Liver (tissue), 3 donors: ENCODE measurements at regions not wholly inside any gene's neighbourhood (a gene's known extent, or its start where the extent isn't known, plus 50 kb on each side); places are given as distances from the start of the nearest gene placed in this dataset.

ENCODE experiments used
- EGR1 ChIP-seq, 2 donors: IDR thresholded peaks; 2 replicates each; pipeline ENCODE4 v1.6.1; 2016 to 2018; ENCODE audit warnings: antibody characterized with exemption in 2 of 2, low read depth in 2 of 2
- FOXA2 ChIP-seq: IDR thresholded peaks from 2 replicates; pipeline ENCODE4 v1.6.1; 2016; ENCODE audit warnings: antibody characterized with exemption
- GABPA ChIP-seq, 2 donors: IDR thresholded peaks in 1 of 2; conservative IDR thresholded peaks in 1 of 2; 2 replicates each; pipeline ENCODE4 v1.6.1; 2016; ENCODE audit warnings: antibody characterized with exemption in 2 of 2, mild to moderate bottlenecking in 1 of 2, moderate library complexity in 1 of 2
- HNF4A ChIP-seq, 2 donors: conservative IDR thresholded peaks; 2 replicates each; pipeline ENCODE4 v1.6.1; 2016; ENCODE audit warnings: antibody characterized with exemption in 2 of 2, mild to moderate bottlenecking in 2 of 2
- JUND ChIP-seq, 2 donors: IDR thresholded peaks; 2 replicates each; pipeline ENCODE4 v1.6.1; 2016; ENCODE audit warnings: antibody characterized with exemption in 2 of 2
- SP1 ChIP-seq: IDR thresholded peaks from 2 replicates; pipeline ENCODE4 v1.6.1; 2018; ENCODE audit warnings: antibody characterized with exemption, mild to moderate bottlenecking
- TAF1 ChIP-seq: conservative IDR thresholded peaks from 2 replicates; pipeline ENCODE4 v1.6.1; 2016; ENCODE audit warnings: antibody characterized with exemption, mild to moderate bottlenecking
- YY1 ChIP-seq: IDR thresholded peaks from 2 replicates; pipeline ENCODE4 v1.6.1; 2016; ENCODE audit warnings: antibody characterized with exemption, mild to moderate bottlenecking
- TF ChIP-seq, protein P1 (sequence below): fragments of 150-350 bp; IDR thresholded peaks from 2 replicates; pipeline ENCODE4 v1.5.1; 2017; ENCODE audit warnings: improper control_type of control experiment, low read depth, low read length; ENCODE audit not compliant: missing input control
- TF ChIP-seq, protein P2 (sequence below): IDR thresholded peaks from 2 replicates; pipeline ENCODE4 v1.6.1; 2016; ENCODE audit warnings: antibody characterized with exemption
- TF ChIP-seq, protein P3 (sequence below): IDR thresholded peaks from 2 replicates; pipeline ENCODE4 v1.6.1; 2016; ENCODE audit warnings: antibody characterized with exemption
- TF ChIP-seq, protein P4 (sequence below): IDR thresholded peaks from 2 replicates; pipeline ENCODE4 v1.6.1; 2016; ENCODE audit warnings: antibody characterized with exemption
- donor health status: healthy.
- donor health status: healthy.

DNA sequence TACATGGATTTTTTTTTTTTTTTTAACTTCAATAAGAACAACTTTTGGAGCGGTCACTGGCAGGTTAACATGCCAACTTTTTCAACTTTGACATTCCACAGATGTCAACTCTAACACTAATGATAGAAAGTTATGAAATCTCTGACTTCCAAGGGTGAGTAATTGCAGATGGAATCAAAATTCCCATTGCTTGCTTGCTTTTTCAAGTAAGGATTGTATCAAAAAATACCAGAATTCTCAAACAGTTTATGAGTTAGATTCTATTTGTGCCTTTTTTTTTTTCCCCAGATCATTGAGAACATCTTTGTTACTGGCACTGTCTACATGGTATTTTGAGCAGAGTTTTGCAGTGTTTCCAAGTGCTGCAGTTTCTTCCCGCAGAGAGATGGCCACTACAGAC, 50.3 kb upstream of the OTUD4 start:
- TF ChIP-seq, protein P1, sequence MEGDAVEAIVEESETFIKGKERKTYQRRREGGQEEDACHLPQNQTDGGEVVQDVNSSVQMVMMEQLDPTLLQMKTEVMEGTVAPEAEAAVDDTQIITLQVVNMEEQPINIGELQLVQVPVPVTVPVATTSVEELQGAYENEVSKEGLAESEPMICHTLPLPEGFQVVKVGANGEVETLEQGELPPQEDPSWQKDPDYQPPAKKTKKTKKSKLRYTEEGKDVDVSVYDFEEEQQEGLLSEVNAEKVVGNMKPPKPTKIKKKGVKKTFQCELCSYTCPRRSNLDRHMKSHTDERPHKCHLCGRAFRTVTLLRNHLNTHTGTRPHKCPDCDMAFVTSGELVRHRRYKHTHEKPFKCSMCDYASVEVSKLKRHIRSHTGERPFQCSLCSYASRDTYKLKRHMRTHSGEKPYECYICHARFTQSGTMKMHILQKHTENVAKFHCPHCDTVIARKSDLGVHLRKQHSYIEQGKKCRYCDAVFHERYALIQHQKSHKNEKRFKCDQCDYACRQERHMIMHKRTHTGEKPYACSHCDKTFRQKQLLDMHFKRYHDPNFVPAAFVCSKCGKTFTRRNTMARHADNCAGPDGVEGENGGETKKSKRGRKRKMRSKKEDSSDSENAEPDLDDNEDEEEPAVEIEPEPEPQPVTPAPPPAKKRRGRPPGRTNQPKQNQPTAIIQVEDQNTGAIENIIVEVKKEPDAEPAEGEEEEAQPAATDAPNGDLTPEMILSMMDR = no peak
- no peak for TF ChIP-seq GABPA (IDR thresholded peaks at IDR 0.05 in 1 of 2, conservative IDR thresholded peaks at IDR 0.05 in 1 of 2)
- no peak for TF ChIP-seq JUND (IDR thresholded peaks at IDR 0.05)
- no peak for TF ChIP-seq FOXA2
- TF ChIP-seq TAF1 = no peak
- TF ChIP-seq EGR1 (IDR thresholded peaks at IDR 0.05; ENCODE audit: low read depth in 2 of 2) = no peak
- TF ChIP-seq, protein P2, sequence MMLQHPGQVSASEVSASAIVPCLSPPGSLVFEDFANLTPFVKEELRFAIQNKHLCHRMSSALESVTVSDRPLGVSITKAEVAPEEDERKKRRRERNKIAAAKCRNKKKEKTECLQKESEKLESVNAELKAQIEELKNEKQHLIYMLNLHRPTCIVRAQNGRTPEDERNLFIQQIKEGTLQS = no peak
- no peak for TF ChIP-seq YY1
- no peak for TF ChIP-seq SP1
- TF ChIP-seq, protein P3, sequence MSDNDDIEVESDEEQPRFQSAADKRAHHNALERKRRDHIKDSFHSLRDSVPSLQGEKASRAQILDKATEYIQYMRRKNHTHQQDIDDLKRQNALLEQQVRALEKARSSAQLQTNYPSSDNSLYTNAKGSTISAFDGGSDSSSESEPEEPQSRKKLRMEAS = no peak
- TF ChIP-seq, protein P4, sequence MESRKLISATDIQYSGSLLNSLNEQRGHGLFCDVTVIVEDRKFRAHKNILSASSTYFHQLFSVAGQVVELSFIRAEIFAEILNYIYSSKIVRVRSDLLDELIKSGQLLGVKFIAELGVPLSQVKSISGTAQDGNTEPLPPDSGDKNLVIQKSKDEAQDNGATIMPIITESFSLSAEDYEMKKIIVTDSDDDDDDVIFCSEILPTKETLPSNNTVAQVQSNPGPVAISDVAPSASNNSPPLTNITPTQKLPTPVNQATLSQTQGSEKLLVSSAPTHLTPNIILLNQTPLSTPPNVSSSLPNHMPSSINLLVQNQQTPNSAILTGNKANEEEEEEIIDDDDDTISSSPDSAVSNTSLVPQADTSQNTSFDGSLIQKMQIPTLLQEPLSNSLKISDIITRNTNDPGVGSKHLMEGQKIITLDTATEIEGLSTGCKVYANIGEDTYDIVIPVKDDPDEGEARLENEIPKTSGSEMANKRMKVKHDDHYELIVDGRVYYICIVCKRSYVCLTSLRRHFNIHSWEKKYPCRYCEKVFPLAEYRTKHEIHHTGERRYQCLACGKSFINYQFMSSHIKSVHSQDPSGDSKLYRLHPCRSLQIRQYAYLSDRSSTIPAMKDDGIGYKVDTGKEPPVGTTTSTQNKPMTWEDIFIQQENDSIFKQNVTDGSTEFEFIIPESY = no peak
- TF ChIP-seq HNF4A (conservative IDR thresholded peaks at IDR 0.05) = no peak
